ENCODE measurements at regions not wholly inside any gene's neighbourhood (a gene's known extent, or its start where the extent isn't known, plus 50 kb on each side); places are given as distances from the start of the nearest gene placed in this dataset.

DNA sequence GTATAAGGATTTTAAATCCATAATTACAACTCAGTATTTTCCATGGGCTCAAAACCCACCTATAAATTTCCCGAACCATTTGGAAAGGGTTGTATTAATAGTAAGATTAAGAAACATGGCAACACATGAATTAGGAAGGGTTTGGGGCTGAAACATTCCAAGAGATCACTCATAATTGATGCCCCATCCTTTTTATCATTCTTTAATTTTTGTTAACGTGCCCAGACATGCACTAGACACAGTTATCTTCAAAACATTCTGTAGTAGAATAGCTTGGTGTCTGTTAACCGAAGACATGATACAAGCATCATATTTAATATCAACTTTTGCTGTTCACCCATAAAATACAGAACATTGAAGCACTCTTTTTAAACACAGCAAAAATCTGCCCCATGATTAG lies 106.8 kb upstream of the FRMD6 start:
- TF ChIP-seq POLR2AphosphoS5 (IDR thresholded peaks at IDR 0.05) (no peak), RAD21 (conservative IDR thresholded peaks at IDR 0.05) (no peak), MXI1 (conservative IDR thresholded peaks at IDR 0.05; ENCODE audit: poor library complexity, severe bottlenecking) (no peak), TAF1 (IDR thresholded peaks at IDR 0.05; ENCODE audit: low read depth) (no peak), SMC3 (conservative IDR thresholded peaks at IDR 0.05; ENCODE audit: poor library complexity) (no peak)
- TF ChIP-seq, protein P1, sequence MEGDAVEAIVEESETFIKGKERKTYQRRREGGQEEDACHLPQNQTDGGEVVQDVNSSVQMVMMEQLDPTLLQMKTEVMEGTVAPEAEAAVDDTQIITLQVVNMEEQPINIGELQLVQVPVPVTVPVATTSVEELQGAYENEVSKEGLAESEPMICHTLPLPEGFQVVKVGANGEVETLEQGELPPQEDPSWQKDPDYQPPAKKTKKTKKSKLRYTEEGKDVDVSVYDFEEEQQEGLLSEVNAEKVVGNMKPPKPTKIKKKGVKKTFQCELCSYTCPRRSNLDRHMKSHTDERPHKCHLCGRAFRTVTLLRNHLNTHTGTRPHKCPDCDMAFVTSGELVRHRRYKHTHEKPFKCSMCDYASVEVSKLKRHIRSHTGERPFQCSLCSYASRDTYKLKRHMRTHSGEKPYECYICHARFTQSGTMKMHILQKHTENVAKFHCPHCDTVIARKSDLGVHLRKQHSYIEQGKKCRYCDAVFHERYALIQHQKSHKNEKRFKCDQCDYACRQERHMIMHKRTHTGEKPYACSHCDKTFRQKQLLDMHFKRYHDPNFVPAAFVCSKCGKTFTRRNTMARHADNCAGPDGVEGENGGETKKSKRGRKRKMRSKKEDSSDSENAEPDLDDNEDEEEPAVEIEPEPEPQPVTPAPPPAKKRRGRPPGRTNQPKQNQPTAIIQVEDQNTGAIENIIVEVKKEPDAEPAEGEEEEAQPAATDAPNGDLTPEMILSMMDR (IDR thresholded peaks at IDR 0.05; ENCODE audit: poor library complexity, severe bottlenecking), result no peak
- TF ChIP-seq, protein P2, sequence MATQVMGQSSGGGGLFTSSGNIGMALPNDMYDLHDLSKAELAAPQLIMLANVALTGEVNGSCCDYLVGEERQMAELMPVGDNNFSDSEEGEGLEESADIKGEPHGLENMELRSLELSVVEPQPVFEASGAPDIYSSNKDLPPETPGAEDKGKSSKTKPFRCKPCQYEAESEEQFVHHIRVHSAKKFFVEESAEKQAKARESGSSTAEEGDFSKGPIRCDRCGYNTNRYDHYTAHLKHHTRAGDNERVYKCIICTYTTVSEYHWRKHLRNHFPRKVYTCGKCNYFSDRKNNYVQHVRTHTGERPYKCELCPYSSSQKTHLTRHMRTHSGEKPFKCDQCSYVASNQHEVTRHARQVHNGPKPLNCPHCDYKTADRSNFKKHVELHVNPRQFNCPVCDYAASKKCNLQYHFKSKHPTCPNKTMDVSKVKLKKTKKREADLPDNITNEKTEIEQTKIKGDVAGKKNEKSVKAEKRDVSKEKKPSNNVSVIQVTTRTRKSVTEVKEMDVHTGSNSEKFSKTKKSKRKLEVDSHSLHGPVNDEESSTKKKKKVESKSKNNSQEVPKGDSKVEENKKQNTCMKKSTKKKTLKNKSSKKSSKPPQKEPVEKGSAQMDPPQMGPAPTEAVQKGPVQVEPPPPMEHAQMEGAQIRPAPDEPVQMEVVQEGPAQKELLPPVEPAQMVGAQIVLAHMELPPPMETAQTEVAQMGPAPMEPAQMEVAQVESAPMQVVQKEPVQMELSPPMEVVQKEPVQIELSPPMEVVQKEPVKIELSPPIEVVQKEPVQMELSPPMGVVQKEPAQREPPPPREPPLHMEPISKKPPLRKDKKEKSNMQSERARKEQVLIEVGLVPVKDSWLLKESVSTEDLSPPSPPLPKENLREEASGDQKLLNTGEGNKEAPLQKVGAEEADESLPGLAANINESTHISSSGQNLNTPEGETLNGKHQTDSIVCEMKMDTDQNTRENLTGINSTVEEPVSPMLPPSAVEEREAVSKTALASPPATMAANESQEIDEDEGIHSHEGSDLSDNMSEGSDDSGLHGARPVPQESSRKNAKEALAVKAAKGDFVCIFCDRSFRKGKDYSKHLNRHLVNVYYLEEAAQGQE (IDR thresholded peaks at IDR 0.05; ENCODE audit: borderline replicate concordance), result no peak
